ENCODE measurements at regions not wholly inside any gene's neighbourhood (a gene's known extent, or its start where the extent isn't known, plus 50 kb on each side); places are given as distances from the start of the nearest gene placed in this dataset.

- Histone ChIP-seq H3K9me3 (peaks cover 0 to 30% (median 0%) of the 10 kb centered on the region in 3 donors), H3K4me3 (no peak overlapping the region), H3K4me1 (peaks cover 0 to 8% (median 0%) of the 10 kb centered on the region in 3 donors), H3K36me3 (no peaks in the 10 kb centered on the region), H3K27me3 (no peaks in the 10 kb centered on the region), H3K27ac (no peak overlapping the region)
- WGBS, 2 donors (ENCODE audit: low coverage in 1 of 2) = 73 to 84% methylated on average over 6 to 8 of the region's 15 CpGs
- TF ChIP-seq POLR2AphosphoS5 (IDR thresholded peaks at IDR 0.05) (no peak), EP300 (IDR thresholded peaks at IDR 0.05) (no peak), CTCF (IDR thresholded peaks at IDR 0.05) (no peak), POLR2A (IDR thresholded peaks at IDR 0.05) (no peak)
- ATAC-seq = no peak
Measured at GRCh38 chr2:128425731-128426620, 107.3 kb upstream of the HS6ST1 start.

GRCh38 chr2:128427413-128427755, 108.7 kb upstream of the HS6ST1 start:
- no peak for ATAC-seq
- no peaks in the 10 kb centered on the region for H3K36me3 ChIP-seq
- TF ChIP-seq CTCF (IDR thresholded peaks at IDR 0.05) (no peak), EP300 (IDR thresholded peaks at IDR 0.05) (no peak), POLR2AphosphoS5 (IDR thresholded peaks at IDR 0.05) (no peak), POLR2A (IDR thresholded peaks at IDR 0.05) (no peak)
- WGBS, 2 donors (ENCODE audit: low coverage in 1 of 2) = 80 to 82% methylated on average over 4 of the region's 5 CpGs
- H3K4me3 ChIP-seq = no peak overlapping the region
- H3K27me3 ChIP-seq = no peaks in the 10 kb centered on the region
- peaks cover 0 to 8% (median 0%) of the 10 kb centered on the region in 3 donors for H3K4me1 ChIP-seq
- no peak overlapping the region for H3K27ac ChIP-seq
- H3K9me3 ChIP-seq = peaks cover 0 to 21% (median 0%) of the 10 kb centered on the region in 3 donors

GRCh38 chr2:128428415-128428814, 109.7 kb upstream of the HS6ST1 start:
- Histone ChIP-seq H3K9me3 (peaks cover 0 to 12% (median 0%) of the 10 kb centered on the region in 3 donors), H3K4me3 (no peak overlapping the region), H3K27me3 (no peaks in the 10 kb centered on the region), H3K27ac (no peak overlapping the region), H3K36me3 (no peaks in the 10 kb centered on the region), H3K4me1 (peaks cover 0 to 8% (median 0%) of the 10 kb centered on the region in 3 donors)
- no peak for TF ChIP-seq POLR2A (IDR thresholded peaks at IDR 0.05)
- no peak for TF ChIP-seq EP300 (IDR thresholded peaks at IDR 0.05)
- TF ChIP-seq CTCF (IDR thresholded peaks at IDR 0.05) = no peak
- TF ChIP-seq POLR2AphosphoS5 (IDR thresholded peaks at IDR 0.05) = no peak
- ATAC-seq = no peak
- 85 to 94% methylated on average over 3 of the region's 3 CpGs for WGBS, 2 donors (ENCODE audit: low coverage in 1 of 2)

GRCh38 chr2:128432423-128432822, 113.8 kb upstream of the HS6ST1 start:
- TF ChIP-seq CTCF (IDR thresholded peaks at IDR 0.05) = no peak
- no peak for TF ChIP-seq POLR2AphosphoS5 (IDR thresholded peaks at IDR 0.05)
- no peak for TF ChIP-seq EP300 (IDR thresholded peaks at IDR 0.05)
- no peak for TF ChIP-seq POLR2A (IDR thresholded peaks at IDR 0.05)
- Histone ChIP-seq H3K27ac (no peak overlapping the region), H3K4me1 (no peaks in the 10 kb centered on the region), H3K36me3 (no peaks in the 10 kb centered on the region), H3K4me3 (no peak overlapping the region), H3K9me3 (peaks cover 0 to 12% (median 0%) of the 10 kb centered on the region in 3 donors), H3K27me3 (peaks cover 7% of the 10 kb centered on the region)
- 75 to 81% methylated on average over 3 to 4 of the region's 4 CpGs for WGBS, 2 donors (ENCODE audit: low coverage in 1 of 2)
- no peak for ATAC-seq

Measured in gastroesophageal sphincter (tissue), 4 donors.